OCI-LY7 (cell line): ENCODE measurements at regions not wholly inside any gene's neighbourhood (a gene's known extent, or its start where the extent isn't known, plus 50 kb on each side); places are given as distances from the start of the nearest gene placed in this dataset.

Source experiments
- EZH2phosphoT487 ChIP-seq: fragments of 200-600 bp; sonication (generic); IDR thresholded peaks from 2 replicates; pipeline ENCODE4 v1.6.1; 2018; ENCODE audit warnings: low read depth, borderline replicate concordance, mild to moderate bottlenecking, mixed run types, antibody characterized with exemption, low read length, moderate library complexity, mixed read lengths
- TF ChIP-seq, protein P1 (sequence below): fragments of 200-600 bp; sonication (generic); conservative IDR thresholded peaks from 2 replicates; pipeline ENCODE4 v1.5.1; 2014; ENCODE audit warnings: mild to moderate bottlenecking, antibody characterized with exemption, low read length, moderate library complexity, mixed read lengths

DNA sequence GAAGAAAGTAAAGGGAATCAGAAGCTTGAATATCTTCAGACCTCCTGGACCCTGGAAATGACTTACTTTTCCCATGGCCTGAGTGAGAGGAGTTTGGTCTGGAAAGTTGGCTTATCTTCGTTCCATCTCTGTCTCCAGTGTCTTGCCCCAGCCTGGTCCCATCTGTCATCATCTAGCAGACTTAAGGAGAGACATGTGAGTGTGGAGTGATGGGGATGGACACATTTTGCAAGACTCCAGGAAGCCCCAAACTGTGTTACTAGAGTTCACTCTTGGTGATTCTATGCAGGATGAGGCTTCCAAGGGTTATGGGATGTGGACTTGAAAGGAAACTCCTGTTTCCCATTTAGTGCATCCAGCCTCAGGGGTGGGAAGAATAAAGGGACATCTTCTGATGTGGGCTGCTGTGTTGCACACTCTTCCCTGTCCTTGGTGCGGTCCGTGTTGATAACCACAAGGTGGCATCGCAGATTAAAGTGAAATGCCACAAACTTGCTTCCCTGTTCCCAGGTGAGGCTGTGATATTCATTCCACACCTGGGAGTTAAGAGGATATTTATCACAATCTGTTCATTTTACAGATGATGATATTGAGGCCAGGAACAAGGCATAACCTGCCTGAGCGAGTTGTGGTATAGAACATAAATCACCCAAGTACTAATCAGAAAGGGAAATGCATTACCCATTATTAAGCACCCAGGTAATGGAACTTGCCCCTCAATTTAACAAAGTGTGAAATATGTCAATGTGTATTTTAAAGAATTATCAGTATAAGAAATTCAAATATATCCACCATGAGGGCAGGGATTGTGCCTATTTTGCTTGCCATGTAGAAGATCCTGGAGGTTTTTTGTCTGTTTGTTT, 269.9 kb upstream of the PAPPA start:
- TF ChIP-seq, protein P1, sequence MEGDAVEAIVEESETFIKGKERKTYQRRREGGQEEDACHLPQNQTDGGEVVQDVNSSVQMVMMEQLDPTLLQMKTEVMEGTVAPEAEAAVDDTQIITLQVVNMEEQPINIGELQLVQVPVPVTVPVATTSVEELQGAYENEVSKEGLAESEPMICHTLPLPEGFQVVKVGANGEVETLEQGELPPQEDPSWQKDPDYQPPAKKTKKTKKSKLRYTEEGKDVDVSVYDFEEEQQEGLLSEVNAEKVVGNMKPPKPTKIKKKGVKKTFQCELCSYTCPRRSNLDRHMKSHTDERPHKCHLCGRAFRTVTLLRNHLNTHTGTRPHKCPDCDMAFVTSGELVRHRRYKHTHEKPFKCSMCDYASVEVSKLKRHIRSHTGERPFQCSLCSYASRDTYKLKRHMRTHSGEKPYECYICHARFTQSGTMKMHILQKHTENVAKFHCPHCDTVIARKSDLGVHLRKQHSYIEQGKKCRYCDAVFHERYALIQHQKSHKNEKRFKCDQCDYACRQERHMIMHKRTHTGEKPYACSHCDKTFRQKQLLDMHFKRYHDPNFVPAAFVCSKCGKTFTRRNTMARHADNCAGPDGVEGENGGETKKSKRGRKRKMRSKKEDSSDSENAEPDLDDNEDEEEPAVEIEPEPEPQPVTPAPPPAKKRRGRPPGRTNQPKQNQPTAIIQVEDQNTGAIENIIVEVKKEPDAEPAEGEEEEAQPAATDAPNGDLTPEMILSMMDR = peak; percentile 66
- TF ChIP-seq EZH2phosphoT487 = no peak
